Mesenteric fat pad (tissue), 1 donor: ENCODE measurements at regions not wholly inside any gene's neighbourhood (a gene's known extent, or its start where the extent isn't known, plus 50 kb on each side); places are given as distances from the start of the nearest gene placed in this dataset.
"Not testable (repeated sequence)": the region's sequence is repeated elsewhere in the genome, so short reads cannot be mapped to it uniquely, and the experiment has no call there.

Source experiments
- DNase-seq: peaks from one replicate; pipeline ENCODE4 v3.0.0-alpha.2; 2020; ENCODE audit warnings: low spot score
- donor health status: DM: yes; HTN: yes; CAD: no.

DNA sequence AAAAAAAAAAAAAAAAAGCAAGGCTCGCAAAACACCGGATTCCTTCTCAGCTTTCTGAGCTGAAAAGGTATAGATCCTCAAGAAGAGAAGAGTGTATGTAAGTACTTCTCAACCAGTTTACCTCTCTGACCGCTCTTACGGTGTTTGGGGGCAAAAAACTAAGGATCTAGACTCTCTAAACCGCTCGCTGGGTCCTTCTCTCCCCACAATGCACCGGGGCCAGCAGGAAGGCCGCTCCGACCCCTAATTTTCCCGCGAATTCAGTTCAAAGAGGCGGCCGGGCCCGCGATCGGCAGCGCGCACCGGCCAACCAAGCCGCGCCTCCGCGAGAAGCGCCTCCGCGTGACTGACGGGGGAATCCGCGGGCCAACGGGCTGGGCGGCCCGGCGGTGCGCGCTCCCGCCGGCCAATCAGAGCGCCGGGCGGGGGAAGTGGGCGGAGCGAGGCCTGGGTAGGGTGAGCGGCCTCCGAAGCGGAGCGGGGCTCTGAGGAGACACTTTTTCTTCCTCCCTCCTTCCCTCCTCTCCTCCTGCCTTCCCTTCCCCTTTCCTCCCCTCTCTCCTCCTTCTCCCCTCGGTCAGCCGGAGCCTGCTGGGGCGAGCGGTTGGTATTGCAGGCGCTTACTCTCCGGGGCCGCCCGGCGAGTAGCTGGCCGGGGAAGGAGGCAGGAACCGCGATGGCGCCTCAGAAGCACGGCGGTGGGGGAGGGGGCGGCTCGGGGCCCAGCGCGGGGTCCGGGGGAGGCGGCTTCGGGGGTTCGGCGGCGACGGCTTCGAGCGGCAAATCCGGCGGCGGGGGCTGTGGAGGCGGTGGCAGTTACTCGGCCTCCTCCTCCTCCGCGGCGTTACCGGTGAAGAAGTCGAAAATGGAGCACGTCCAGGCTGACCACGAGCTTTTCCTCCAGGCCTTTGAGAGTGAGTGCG is 93.0 kb downstream of the CRLF3 start:
- DNase-seq, result peak; percentile 94

DNA sequence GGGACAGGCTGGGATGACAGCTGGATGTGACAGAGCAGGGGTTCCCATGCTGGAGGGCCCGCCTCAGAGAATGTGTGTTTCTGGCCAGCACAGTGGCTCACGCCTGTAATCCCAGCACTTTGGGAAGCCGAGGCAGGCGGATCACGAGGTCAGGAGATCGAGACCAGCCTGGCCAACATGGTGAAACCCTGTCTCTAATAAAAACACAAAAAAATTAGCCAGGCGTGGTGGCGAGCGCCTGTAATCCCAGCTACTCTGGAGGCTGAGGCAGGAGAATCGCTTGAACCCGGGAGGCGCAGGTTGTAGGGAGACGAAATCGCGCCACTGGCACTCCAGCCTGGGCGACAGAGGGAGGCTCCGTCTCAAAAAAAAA is 93.7 kb downstream of the CRLF3 start:
- DNase-seq, result peak; percentile 47

DNA sequence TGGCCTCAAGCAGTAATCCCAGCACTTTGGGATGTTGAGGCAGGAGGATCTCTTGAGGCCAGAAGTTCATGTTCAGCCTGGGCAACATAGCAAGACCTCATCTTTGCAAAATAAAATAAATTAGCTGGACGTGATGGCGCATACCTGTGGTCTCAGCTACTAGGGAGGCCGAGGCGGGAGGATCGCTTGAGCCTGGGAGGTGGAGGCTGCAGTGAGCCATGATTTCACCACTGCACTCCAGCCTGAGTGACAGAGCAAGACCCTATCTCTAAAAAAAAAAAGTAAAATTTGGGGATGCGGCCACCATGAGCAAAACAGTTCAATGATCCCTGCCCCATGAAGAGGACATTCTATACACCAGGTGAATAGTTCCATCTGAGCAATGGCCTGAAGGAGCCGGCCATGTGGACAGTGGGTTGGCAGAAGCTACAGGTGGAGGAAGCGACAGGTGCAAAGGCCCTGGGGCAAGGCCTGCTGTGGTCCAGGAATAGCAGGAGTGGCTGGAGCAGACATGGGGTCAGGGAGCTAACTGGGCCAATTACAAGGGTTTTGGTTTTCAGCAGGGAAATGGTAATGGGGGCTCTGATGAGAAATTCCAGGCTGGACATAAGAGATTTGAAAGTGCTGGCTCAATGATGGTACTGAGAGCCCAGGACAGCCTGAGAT is 94.2 kb downstream of the CRLF3 start:
- peak; percentile 33 for DNase-seq

DNA sequence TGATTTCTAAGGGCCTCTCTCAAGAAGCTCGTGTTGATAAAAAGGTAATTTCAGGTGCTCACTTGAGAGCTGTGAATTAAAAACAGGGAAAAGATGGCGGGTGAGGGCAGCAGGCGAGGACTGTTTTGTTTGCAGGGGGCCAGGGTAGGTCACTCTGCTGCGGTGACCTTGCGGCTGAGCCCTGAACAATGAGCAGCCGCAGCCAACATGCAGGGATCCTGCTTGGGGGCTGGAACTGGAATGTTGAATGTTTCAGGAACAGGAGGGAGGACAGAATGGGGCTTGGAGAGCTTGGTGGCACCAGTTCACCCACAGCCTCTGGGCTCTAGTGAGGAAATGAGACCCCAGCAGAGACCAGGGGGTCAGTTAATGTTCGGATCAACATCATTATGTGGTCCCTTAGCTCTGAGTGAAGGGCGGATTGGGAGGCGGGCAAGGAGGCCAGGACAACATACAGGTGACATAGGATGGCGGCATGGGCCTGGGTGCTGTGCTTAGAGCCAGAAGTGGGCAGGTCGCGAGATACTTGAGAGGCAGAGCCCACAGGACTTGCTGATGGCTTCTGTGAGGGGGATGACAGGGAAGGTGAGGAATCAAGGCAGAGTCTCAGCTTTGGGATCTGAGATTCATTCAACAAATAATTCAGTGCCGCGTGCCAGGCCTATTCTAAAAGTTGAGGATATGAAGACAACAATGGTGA is 94.9 kb downstream of the CRLF3 start:
- peak; percentile 75 for DNase-seq

DNA sequence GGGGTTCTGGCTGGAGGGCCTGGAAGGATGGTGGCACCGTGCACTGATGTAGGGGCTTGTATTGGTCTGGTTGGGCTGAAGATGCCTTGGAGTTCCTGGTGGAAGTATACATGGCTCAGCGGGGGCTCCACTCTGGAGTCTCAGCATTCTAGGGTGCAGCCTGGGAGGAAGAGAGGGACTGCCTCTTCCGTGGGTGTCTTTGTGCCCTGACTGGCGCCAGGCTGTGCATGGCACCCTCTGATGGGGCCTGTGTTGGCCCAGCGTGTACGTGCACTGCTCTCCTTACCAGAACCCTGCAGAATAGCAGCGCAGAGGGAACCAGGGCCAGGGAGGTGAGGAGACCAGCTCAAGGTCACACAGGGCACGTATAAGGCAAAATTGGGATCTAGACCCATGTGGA is 97.0 kb downstream of the CRLF3 start:
- DNase-seq, result peak; percentile 59

DNA sequence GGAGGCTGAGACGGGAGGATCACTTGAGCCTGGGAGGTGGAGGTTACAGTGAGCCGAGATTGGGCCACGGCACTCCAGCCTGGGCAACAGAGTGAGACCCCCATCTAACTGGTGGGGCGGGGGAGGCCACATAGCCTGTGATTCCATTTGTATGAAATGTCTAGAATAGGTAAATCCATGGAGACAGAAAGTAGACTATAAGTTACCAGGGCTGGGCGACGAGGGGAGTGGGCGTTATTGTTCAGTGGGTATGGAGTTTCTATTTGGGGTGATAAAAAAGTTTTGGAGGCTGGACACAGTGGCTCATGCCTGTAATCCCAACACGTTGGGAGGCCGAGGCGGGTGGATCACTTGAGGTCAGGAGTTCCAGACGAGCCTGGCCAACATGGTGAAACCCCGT is 97.8 kb downstream of the CRLF3 start:
- DNase-seq, result peak; percentile 49

DNA sequence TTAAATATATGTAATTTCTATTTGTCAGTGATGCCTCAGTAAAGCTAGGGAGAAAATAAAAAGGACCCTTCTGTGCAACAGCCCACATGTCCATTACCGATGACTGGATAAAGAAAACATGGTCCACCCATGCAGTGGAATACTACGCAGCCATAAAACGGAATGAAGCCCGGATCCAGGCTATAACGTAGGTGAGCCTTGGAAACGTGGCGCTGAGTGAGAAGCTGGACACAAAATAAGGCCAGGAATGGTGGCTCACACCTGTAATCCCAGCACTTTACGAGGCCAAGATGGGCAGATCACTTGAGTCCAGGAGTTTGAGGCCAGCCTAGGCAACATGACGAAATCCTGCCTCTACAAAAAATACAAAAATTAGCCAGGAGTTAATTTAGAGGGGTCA is 98.2 kb downstream of the CRLF3 start:
- DNase-seq, result peak; percentile 53

DNA sequence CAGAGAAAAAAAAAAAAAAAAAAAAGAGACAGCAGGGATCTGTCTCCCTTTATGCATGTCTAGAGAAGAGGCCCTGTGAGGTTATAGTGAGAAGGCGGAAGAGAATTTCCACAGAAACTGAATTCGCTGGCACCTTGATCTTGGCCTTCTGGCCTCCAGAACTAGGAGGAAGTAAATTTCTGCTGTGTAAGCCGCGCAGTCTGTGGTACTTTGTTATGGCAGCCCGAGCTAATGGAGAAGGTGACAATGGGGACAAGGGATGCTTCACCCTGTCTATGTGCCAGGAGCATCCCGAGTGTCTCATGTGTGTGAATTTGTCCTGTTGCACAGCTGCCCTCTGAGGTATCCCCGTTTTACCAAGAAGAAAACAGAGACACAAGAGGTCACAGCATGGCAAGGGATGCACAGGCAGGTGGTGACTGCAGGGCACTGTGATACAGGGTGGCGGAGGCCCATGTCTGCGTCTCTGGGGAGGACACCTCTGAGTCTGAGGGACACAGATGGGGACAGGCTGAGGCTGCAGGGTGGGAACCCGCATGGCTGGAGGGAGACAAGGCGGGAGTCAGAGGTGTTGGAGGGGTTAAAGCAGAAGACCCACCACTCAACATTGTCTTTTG is 100.3 kb downstream of the CRLF3 start:
- peak; percentile 35 for DNase-seq

DNA sequence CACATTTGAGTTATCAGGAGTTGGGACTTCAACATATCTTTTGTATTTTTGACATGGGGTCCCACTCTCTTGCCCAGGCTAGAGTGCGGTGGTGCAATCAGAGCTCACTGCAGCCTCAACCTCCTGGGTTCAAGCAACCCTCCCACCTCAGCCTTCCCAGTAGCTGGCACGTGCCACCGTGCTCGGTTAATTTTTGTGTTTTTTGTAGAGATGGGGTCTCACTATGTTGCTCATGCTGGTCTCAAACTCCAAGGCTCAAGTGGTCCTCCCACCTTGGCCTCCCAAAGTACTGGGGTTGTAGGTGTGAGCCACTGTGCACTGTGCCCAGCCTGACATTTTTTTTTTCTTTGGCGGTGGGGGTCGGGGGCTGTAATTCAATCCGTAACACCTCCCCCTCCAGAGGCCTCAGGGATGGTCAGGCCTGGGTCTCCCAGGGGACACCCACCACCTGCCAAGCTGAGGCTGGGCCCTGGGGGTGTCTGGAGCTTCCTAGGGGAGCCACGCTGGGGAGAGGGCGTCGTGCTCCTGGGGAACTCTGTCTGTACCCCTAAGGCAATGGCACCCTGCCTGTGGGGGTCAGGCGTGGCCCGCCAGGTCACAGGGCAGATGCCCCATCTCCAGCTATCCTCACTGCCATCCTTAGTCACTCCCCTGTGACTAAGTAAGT is 102.2 kb downstream of the CRLF3 start:
- peak; percentile 55 for DNase-seq

DNA sequence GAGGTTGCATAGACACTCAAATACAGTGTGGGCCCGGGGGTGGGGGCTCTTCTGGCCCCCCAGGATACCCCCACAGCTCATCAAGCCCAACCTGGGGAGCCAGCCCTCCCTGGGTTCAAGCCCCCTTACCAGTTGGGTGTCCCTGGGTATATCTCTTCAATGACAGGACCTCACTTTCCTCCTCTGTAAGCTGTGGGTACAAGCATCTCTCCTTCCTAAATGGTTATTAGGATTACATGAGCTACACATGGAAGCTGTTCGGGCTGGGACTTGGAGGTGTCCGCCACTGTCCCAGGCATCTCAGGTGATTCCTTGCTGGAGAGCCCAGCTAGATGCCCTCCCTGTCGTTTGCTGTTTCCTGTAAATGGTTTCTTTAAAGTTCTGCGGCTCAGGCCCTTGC is 103.5 kb downstream of the CRLF3 start:
- DNase-seq, result peak; percentile 49

DNA sequence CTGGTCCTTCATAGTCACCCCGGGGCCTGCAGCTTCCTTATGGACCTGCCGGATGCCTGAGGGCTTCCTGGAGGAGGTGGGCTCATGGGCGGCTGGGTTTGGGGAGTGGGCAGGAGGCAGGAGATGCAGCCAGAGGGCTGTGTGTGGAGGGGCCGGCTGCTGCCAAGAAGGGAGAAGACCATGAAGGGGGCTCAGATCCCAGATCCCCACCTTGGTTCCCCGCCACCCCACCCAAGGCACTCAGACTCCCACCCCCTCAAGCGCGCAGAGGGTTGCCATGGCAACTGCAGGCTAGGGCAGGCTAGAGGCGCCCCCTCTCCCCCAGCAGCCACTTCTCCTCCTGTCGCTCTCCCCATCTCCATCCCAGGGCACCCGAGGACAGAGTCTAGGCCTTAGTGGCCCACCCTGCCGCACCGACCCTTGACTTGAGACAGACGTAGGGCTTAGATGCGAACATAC is 104.5 kb downstream of the CRLF3 start:
- DNase-seq, result peak; percentile 68

DNA sequence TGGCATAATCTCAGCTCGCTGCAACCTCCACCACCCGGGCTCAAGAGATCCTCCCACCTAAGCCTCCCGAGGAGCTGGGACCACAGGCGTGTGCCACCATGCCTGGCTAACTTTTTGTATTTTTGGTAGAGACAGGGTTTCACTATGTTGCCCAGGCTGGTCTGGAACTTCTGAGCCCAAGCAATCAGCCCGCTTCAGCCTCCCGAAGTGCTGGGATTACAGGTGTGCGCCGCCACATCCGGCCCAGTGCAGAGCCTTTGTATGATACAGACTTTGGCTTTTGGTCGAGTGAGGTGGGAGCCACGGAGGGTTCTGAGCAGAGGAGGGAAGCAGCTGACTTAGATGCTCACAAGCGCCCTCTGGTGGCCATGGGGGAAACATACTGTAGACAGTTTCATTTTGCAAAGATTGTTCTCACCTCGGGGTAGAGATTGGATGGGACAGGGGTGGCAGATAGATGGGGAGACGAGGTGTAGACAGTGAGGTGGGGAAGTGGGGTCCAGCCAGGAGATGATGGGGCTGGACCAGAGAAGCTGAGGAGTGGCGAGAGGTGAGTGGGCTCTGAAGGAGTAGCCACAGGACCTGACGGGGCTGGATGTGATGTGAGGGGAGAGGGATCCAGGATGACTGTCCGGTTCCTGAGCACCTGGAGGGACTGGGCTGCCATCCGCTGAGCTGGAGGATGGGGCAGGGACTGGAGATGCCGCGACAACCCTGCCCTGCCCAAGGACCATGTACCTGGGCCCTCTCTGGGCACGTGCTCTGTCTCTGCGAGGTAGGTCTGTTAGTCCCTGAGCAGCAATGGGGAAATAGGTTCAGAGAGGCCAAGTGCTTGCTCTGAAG is 105.1 kb downstream of the CRLF3 start:
- DNase-seq, result peak; percentile 85

DNA sequence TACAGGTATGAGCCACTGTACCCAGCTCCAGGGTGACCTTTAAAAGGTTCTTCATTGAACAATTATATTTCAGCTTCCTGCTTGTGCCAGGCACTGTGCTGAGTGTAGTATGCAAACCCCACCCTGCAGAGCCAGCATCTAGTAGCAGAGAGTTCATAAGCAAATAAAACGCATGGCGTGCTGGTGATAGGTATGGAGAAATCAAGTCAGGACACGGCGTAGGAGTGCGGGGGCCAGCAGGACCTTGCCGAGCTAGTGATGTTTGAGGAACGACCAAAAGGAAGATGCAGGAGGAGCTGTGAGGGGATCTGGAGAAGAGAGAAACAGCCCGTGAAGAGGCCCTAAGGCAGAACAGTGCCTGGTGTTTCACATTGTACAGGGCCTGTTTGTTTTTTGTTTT is 105.8 kb downstream of the CRLF3 start:
- peak; percentile 37 for DNase-seq

DNA sequence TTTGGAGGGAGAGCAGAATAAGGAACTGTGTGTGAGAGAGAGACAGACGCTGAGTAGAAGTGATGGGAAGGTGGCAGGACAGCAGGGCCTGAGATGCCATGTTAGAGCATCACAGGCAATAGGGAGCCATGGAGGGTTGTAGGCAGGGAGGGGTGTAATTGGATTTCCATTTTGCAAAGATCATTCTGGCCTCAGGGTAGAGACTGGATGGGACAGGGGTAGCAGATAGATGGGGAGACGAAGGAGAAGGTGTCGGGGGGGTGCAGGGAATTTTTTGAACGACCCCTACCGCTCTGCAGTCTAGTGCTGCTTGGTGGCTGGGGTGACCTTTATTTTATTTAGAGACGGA is 106.4 kb downstream of the CRLF3 start:
- not testable (repeated sequence) for DNase-seq

DNA sequence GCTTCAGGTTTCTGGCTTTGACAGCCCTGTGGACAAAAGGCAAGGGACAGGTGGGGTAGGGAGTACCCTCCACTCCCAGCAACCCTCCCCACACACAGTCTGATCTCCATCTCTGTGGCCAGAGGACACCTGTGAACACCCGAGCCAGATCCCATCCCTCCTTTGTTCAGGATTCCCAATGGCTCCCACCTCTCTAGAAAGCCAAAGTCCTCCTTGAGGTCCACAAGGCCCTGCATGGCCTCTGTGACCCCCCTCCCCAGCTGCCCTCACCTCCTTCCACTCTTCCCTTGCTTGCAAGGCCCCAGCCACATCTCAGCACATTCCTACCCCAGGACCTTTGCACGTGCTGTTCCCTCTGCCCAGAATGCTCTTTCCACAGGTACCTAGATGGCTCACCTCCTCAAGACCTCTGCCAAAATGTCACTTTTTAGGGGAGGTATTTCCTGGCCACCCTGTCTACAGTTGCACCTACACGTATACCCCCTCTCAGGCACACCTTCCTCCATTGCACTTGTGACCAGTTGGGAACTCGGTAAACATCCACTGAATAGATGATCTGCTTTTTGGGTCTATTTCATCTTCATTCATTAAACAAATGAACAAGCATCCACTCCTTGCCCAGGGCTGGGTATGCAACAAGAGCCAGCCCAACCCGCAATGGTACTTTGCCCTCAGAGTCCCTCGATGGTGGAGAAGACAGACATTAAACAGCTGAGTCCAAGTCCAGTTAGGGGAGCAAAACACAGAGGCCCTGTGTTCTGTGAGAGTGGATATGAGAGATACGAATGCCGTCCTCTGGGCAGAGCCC is 107.0 kb downstream of the CRLF3 start:
- no peak for DNase-seq

DNA sequence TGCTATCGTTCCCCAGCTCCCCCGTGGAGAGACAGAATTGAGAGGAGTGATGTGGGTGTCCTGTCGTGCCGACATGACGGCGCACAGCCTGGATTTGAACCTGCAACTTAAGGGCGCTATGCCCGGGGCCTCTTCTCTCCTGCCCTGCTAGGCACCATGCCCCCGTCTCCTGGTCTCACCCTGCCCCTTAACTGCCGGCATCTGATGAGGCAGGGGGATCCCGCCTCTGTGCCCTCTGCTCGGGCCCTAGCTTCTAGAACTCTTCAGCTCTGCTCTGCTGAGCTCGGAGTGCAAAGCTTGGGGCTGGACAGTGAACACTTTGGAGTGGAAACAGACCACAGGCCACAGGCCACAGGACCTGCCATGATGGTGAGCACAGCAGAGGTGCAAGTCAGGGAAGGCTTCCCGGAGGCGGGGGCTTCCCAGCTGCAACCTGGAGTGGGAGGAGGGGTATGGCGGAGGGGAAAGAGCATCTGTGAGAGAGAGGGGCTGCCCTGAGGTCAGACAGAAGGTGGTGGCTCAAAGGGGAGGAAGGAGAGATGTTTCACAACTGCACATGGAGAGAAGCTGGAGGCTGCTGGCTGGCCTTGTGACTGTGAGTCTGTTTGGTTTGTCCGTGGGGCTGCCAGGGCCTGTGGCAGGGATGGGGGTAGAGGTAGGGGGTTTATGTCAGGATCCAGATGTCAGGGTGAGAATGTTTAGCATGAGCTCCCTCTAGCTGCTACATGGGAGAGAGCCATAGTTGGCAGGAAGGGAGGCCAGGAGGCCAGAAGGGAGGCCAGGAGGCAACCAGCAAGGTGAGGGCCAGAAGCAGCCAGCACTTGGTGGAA is 107.8 kb downstream of the CRLF3 start:
- DNase-seq, result no peak

DNA sequence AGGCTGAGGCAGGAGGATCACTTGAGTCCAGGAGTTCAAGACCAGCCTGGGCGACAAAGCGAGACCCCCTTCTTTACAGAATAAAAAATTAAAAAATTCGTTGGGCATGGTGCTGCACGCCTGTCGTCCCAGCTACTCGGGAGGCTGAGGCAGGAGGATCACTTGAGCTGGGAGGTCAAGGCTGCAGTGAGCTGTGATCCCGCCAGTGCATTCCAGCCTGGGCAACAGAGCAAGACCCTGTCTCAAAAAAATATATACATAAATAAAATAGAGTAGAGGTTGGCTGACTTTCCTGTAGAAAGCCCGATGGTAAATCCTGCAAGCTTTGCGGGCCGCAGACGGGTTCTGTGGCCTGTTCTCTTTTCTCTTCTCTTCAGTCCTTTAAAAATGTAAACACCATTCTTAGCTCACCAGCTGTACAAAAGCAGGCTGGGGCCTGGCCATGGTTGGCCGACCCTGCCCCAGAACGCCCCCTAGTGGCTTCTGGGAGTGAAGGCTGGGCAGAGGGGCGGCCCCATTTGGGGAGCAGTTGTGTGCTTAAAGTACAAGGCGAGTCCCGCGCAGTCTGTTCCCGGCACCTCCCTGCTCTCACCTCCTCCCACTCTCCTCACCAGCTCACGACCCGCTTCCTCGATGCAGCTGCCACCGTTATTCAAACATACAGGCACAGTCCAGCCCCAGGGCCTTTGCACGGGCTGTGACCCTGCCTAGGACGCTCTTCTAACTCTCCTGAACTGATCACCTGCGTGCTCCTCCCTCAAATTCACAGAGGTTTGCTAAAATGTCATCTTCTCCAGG is 109.5 kb downstream of the CRLF3 start:
- DNase-seq, result not testable (repeated sequence)
